NB4 (cell line): ENCODE measurements at regions not wholly inside any gene's neighbourhood (a gene's known extent, or its start where the extent isn't known, plus 50 kb on each side); places are given as distances from the start of the nearest gene placed in this dataset.

Experiments used
- MYC ChIP-seq: IDR thresholded peaks from 2 replicates; pipeline ENCODE4 v1.6.1; 2011; ENCODE audit warnings: low read depth, low read length
- POLR2A ChIP-seq: IDR thresholded peaks from 2 replicates; pipeline ENCODE4 v1.6.1; 2011; ENCODE audit warnings: mild to moderate bottlenecking; ENCODE audit not compliant: insufficient read length; ENCODE audit errors: extremely low read depth
- TF ChIP-seq, protein P1 (sequence below): IDR thresholded peaks from one replicate; pipeline ENCODE4 v1.5.1; 2012; ENCODE audit warnings: low read depth, low read length
- TF ChIP-seq, protein P2 (sequence below): IDR thresholded peaks from 2 replicates; pipeline ENCODE4 v1.6.1; 2011; ENCODE audit warnings: low read depth, low read length

DNA sequence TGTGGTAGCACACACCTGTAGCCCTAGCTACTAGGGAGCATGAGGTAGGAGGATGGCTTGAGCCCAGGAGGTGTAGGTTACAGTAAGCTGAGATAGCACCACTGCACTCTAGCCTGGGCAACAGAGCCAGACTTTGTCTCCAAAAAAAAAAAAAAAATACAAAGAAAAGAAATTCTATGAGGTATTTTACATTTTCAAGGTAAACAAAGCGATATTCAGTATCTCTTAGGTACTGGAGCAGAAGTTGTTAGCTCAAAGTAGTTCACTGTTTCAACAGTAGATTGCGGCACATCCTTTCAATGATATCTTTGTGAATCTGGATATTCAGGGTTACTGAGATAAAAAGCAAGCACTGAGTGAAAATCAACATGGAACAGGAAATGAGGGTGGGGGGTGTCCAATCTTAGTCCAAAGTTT lies 318.5 kb downstream of the ZNF621 start:
- TF ChIP-seq, protein P1, sequence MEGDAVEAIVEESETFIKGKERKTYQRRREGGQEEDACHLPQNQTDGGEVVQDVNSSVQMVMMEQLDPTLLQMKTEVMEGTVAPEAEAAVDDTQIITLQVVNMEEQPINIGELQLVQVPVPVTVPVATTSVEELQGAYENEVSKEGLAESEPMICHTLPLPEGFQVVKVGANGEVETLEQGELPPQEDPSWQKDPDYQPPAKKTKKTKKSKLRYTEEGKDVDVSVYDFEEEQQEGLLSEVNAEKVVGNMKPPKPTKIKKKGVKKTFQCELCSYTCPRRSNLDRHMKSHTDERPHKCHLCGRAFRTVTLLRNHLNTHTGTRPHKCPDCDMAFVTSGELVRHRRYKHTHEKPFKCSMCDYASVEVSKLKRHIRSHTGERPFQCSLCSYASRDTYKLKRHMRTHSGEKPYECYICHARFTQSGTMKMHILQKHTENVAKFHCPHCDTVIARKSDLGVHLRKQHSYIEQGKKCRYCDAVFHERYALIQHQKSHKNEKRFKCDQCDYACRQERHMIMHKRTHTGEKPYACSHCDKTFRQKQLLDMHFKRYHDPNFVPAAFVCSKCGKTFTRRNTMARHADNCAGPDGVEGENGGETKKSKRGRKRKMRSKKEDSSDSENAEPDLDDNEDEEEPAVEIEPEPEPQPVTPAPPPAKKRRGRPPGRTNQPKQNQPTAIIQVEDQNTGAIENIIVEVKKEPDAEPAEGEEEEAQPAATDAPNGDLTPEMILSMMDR, result no peak
- TF ChIP-seq, protein P2, sequence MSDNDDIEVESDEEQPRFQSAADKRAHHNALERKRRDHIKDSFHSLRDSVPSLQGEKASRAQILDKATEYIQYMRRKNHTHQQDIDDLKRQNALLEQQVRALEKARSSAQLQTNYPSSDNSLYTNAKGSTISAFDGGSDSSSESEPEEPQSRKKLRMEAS, result no peak
- TF ChIP-seq POLR2A (no peak), MYC (no peak)
